ENCODE measurements at regions not wholly inside any gene's neighbourhood (a gene's known extent, or its start where the extent isn't known, plus 50 kb on each side); places are given as distances from the start of the nearest gene placed in this dataset.

DNA sequence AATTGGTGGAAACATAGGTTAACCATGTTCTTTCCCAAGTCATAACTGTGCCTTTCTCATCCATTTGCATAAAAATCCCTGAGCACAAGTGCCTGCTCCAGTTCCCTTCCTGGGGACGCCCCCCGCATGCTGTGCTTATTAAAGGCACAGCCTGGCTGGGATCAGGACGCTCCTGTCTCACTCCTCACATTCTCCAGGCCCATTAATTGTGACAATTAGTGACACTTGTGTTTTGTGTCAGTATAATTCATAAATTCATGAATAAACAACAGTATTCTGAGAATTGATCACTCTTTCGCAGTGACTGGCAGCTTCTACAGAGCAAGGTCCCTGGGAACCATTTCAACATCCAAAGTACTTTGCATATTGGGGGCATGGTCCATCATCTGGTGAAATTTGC, 1354.4 kb downstream of the TBC1D22A start:
- H2AFZ ChIP-seq, result no peak overlapping the region
- no peak overlapping the region for H3K27ac ChIP-seq (ENCODE audit: low read depth)
- ATAC-seq (no peak), DNase-seq (ENCODE audit: low spot score) (no peak)
- H3F3A ChIP-seq (replicated peaks; ENCODE audit: low read depth), result no peaks in the 10 kb centered on the region
- no peaks in the 10 kb centered on the region for H3K36me3 ChIP-seq (ENCODE audit: insufficient read depth)
- H3K79me2 ChIP-seq (replicated peaks; ENCODE audit: insufficient read depth), result no peaks in the 10 kb centered on the region
- no peak overlapping the region for H3K4me3 ChIP-seq
- Mint-ChIP-seq H3K36me3 (ENCODE audit: low read depth) (peaks cover 3% of the 10 kb centered on the region; the same call in 1 of the 3 replicates), H3K4me1 (peaks cover 8% of the 10 kb centered on the region), H3K27ac (no peak overlapping the region), H3K4me3 (no peak overlapping the region), H3K27me3 (ENCODE audit: insufficient read depth, low read depth, poor library complexity) (peaks cover 8% of the 10 kb centered on the region), H3K9me3 (peaks cover 15% of the 10 kb centered on the region)
- H4K20me1 ChIP-seq (replicated peaks; ENCODE audit: insufficient read depth), result no peaks in the 10 kb centered on the region
- H3K9me2 ChIP-seq (ENCODE audit: insufficient read depth), result no peaks in the 10 kb centered on the region
- TF ChIP-seq, protein P1, sequence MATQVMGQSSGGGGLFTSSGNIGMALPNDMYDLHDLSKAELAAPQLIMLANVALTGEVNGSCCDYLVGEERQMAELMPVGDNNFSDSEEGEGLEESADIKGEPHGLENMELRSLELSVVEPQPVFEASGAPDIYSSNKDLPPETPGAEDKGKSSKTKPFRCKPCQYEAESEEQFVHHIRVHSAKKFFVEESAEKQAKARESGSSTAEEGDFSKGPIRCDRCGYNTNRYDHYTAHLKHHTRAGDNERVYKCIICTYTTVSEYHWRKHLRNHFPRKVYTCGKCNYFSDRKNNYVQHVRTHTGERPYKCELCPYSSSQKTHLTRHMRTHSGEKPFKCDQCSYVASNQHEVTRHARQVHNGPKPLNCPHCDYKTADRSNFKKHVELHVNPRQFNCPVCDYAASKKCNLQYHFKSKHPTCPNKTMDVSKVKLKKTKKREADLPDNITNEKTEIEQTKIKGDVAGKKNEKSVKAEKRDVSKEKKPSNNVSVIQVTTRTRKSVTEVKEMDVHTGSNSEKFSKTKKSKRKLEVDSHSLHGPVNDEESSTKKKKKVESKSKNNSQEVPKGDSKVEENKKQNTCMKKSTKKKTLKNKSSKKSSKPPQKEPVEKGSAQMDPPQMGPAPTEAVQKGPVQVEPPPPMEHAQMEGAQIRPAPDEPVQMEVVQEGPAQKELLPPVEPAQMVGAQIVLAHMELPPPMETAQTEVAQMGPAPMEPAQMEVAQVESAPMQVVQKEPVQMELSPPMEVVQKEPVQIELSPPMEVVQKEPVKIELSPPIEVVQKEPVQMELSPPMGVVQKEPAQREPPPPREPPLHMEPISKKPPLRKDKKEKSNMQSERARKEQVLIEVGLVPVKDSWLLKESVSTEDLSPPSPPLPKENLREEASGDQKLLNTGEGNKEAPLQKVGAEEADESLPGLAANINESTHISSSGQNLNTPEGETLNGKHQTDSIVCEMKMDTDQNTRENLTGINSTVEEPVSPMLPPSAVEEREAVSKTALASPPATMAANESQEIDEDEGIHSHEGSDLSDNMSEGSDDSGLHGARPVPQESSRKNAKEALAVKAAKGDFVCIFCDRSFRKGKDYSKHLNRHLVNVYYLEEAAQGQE (IDR thresholded peaks at IDR 0.05; ENCODE audit: unreplicated experiment), result no peak
- TF ChIP-seq, protein P2, sequence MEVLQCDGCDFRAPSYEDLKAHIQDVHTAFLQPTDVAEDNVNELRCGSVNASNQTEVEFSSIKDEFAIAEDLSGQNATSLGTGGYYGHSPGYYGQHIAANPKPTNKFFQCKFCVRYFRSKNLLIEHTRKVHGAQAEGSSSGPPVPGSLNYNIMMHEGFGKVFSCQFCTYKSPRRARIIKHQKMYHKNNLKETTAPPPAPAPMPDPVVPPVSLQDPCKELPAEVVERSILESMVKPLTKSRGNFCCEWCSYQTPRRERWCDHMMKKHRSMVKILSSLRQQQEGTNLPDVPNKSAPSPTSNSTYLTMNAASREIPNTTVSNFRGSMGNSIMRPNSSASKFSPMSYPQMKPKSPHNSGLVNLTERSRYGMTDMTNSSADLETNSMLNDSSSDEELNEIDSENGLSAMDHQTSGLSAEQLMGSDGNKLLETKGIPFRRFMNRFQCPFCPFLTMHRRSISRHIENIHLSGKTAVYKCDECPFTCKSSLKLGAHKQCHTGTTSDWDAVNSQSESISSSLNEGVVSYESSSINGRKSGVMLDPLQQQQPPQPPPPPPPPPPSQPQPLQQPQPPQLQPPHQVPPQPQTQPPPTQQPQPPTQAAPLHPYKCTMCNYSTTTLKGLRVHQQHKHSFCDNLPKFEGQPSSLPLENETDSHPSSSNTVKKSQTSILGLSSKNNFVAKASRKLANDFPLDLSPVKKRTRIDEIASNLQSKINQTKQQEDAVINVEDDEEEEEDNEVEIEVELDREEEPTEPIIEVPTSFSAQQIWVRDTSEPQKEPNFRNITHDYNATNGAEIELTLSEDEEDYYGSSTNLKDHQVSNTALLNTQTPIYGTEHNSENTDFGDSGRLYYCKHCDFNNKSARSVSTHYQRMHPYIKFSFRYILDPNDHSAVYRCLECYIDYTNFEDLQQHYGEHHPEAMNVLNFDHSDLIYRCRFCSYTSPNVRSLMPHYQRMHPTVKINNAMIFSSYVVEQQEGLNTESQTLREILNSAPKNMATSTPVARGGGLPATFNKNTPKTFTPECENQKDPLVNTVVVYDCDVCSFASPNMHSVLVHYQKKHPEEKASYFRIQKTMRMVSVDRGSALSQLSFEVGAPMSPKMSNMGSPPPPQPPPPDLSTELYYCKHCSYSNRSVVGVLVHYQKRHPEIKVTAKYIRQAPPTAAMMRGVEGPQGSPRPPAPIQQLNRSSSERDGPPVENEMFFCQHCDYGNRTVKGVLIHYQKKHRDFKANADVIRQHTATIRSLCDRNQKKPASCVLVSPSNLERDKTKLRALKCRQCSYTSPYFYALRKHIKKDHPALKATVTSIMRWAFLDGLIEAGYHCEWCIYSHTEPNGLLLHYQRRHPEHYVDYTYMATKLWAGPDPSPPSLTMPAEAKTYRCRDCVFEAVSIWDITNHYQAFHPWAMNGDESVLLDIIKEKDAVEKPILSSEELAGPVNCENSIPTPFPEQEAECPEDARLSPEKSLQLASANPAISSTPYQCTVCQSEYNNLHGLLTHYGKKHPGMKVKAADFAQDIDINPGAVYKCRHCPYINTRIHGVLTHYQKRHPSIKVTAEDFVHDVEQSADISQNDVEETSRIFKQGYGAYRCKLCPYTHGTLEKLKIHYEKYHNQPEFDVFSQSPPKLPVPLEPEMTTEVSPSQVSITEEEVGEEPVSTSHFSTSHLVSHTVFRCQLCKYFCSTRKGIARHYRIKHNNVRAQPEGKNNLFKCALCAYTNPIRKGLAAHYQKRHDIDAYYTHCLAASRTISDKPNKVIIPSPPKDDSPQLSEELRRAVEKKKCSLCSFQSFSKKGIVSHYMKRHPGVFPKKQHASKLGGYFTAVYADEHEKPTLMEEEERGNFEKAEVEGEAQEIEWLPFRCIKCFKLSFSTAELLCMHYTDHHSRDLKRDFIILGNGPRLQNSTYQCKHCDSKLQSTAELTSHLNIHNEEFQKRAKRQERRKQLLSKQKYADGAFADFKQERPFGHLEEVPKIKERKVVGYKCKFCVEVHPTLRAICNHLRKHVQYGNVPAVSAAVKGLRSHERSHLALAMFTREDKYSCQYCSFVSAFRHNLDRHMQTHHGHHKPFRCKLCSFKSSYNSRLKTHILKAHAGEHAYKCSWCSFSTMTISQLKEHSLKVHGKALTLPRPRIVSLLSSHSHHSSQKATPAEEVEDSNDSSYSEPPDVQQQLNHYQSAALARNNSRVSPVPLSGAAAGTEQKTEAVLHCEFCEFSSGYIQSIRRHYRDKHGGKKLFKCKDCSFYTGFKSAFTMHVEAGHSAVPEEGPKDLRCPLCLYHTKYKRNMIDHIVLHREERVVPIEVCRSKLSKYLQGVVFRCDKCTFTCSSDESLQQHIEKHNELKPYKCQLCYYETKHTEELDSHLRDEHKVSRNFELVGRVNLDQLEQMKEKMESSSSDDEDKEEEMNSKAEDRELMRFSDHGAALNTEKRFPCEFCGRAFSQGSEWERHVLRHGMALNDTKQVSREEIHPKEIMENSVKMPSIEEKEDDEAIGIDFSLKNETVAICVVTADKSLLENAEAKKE (CRISPR knock-in tag; IDR thresholded peaks at IDR 0.05), result no peak
- no peak overlapping the region for H3K4me2 ChIP-seq
- no peaks in the 10 kb centered on the region for H3K27me3 ChIP-seq (ENCODE audit: insufficient read depth)
- H3K4me1 ChIP-seq (ENCODE audit: insufficient read depth), result no peaks in the 10 kb centered on the region

Measured in GM23338 (cell line).